NB4 (cell line): ENCODE measurements at regions not wholly inside any gene's neighbourhood (a gene's known extent, or its start where the extent isn't known, plus 50 kb on each side); places are given as distances from the start of the nearest gene placed in this dataset.

ENCODE experiments used
- DNase-seq: peaks from one replicate; pipeline ENCODE4 v3.0.0; 2010; ENCODE audit warnings: low read depth
- H3K4me3 ChIP-seq: one replicate; pipeline ENCODE4 v1.5.1; 2011; ENCODE audit warnings: mild to moderate bottlenecking, low read depth, low read length, moderate library complexity
- CTCF ChIP-seq: IDR thresholded peaks from one replicate; pipeline ENCODE4 v1.5.1; 2012; ENCODE audit warnings: low read depth, low read length
- MYC ChIP-seq: IDR thresholded peaks from 2 replicates; pipeline ENCODE4 v1.6.1; 2011; ENCODE audit warnings: low read depth, low read length
- POLR2A ChIP-seq: IDR thresholded peaks from 2 replicates; pipeline ENCODE4 v1.6.1; 2011; ENCODE audit warnings: mild to moderate bottlenecking; ENCODE audit not compliant: insufficient read length; ENCODE audit errors: extremely low read depth
- TF ChIP-seq, protein P1 (sequence below): IDR thresholded peaks from 2 replicates; pipeline ENCODE4 v1.6.1; 2011; ENCODE audit warnings: low read depth, low read length

GRCh38 chr6:134472661-134473060, 154.7 kb upstream of the SGK1 start:
- TF ChIP-seq, protein P1, sequence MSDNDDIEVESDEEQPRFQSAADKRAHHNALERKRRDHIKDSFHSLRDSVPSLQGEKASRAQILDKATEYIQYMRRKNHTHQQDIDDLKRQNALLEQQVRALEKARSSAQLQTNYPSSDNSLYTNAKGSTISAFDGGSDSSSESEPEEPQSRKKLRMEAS: no peak
- TF ChIP-seq MYC (no peak), POLR2A (no peak), CTCF (no peak)
- H3K4me3 ChIP-seq: no peak overlapping the region
- DNase-seq: no peak

DNA sequence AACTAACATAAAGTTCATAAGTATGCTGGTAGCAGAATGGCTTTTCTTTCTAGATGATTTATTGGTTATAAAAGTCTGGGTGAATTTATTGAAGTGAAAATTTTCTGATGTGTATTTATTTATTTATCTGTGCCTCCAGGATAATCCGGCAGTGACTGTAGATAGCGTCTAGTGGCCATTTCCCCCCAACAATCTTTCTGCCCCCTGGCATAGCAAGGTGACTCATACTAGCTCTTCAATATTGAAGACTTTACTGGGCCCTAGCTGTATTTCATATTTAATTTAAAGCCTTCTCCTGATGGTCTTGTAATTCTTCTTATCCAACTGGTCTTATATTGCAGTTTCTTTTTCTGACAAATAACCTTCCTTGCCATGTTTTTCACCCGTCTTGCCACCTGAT, 154.1 kb upstream of the SGK1 start:
- TF ChIP-seq POLR2A (no peak), CTCF (no peak), MYC (no peak)
- TF ChIP-seq, protein P1: no peak
- H3K4me3 ChIP-seq: no peak overlapping the region

DNA sequence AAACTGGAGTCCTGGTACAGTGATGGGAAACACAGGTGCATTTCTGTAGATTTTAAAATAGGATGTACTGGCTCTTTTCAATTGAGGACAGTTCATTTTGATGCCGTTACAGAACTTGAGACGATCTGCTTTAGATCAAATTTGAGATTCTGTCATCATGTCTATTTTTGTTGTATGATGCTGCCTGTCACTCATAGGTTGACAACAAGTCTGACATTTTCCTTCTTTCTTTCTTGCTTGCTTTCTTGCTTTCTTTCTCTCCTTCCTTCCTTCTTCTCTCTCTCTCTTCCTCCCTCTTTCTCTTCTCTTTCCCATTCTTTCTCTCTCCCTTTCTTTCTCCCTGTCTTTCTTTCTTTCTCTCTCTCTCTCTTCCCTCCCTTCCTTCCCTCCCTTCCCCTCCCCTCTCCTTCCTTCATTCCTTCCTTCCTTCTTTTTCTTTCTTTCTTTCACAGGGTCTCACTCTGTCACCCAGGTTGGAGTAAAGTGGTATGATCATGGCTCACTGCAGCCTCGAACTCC, 152.6 kb upstream of the SGK1 start:
- no peak overlapping the region for H3K4me3 ChIP-seq
- no peak for TF ChIP-seq CTCF
- TF ChIP-seq MYC: no peak
- no peak for TF ChIP-seq POLR2A
- TF ChIP-seq, protein P1: no peak
- DNase-seq: no peak

More for the DNA sequence above, 154.1 kb upstream of the SGK1 start:
- no peak for DNase-seq

DNA sequence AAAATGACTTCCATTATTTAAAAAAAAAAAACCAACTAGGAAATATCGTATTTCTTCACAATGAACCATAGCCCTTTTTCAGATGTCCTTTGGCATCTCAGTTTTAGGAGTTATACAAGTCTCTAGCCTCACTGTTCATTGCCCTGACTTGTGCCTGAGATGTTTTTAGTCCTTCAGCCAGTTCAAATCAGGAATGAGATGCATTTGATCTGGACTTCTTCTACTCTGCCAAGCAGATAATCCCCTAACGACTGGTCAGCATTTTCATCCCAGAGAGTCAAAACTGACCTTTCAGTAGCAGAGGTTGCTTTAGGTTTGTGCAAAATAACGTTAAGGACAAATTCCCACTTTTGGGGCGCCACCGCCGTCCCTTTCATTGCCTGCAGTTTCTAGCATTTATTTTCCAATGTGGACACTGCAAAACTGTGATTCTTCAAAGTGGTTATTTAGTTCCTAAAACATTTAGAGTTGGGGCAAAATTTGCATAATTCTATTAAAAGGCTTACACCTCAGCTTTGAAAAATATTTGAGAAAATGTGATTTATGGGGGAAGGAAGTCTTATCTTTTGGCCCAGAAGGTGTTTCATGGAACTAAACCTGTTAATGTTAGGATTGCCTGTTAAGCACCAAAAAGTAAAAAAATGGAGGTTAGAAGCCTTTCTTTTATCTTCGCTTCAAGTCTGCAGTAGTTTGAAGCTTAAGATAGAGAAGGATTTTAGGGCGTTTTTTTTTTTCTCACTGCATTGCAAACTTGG, 152.0 kb upstream of the SGK1 start:
- TF ChIP-seq CTCF (no peak), POLR2A (no peak), MYC (no peak)
- TF ChIP-seq, protein P1: no peak

DNA sequence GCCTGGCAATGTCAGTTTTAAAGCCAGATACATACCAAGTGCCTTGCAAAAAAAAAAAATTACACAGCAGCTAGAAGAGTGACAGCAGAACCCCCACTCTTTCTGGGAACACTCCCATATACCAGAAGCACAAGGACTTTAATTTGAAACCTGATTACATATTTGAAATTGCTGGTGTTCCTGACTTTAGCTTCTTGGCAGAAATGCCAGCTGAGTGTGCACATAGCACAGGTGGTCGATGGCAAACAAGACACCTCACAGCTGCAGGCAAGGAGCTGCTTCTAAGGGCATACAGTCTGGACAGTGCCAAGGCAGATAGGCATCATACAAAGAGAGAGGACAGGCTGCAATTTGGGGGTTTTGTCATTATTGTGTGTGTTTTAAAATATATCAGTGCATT, 150.7 kb upstream of the SGK1 start:
- no peak for DNase-seq
- TF ChIP-seq CTCF (no peak), MYC (no peak), POLR2A (no peak)
- TF ChIP-seq, protein P1: no peak
- no peak overlapping the region for H3K4me3 ChIP-seq

More for the DNA sequence above, 152.0 kb upstream of the SGK1 start:
- no peak overlapping the region for H3K4me3 ChIP-seq
- DNase-seq: no peak
